Natural killer cell (primary cell): ENCODE measurements at regions not wholly inside any gene's neighbourhood (a gene's known extent, or its start where the extent isn't known, plus 50 kb on each side); places are given as distances from the start of the nearest gene placed in this dataset.
A peak's percentile ranks its signal among the peaks of the same experiment; 100 is the strongest.

ENCODE experiments used
- ATAC-seq, 3 donors: fragments of 150-1000 bp in 2 of 3; fragments of 200-7000 bp in 1 of 3; cut with Tn5 transposase; 1 replicate in 1 of 3; 2 replicates in 2 of 3; pipeline ENCODE4 v1.10.0; 2021; ENCODE audit warnings: mild to moderate bottlenecking in 2 of 3, moderate library complexity in 2 of 3
- DNase-seq, 2 donors: peaks; one replicate each; pipeline versions ENCODE4 v3.0.0 to v3.0.0-alpha.2; 2013 to 2021; ENCODE audit warnings: mixed read lengths in 1 of 2
- H3K27ac ChIP-seq: one replicate; pipeline ENCODE4 v1.5.1; 2013; ENCODE audit warnings: mild to moderate bottlenecking, low read length
- H3K27me3 ChIP-seq: one replicate; pipeline ENCODE4 v1.6.1; 2013; ENCODE audit warnings: low read length; ENCODE audit not compliant: control insufficient read depth, insufficient read depth
- H3K36me3 ChIP-seq: one replicate; pipeline ENCODE4 v1.6.1; 2013; ENCODE audit warnings: low read length; ENCODE audit not compliant: control insufficient read depth, insufficient read depth
- H3K4me1 ChIP-seq: one replicate; pipeline ENCODE4 v1.6.1; 2013; ENCODE audit warnings: low read length; ENCODE audit not compliant: control insufficient read depth, insufficient read depth
- H3K4me3 ChIP-seq: one replicate; pipeline ENCODE4 v1.5.1; 2013; ENCODE audit warnings: low read length
- H3K9me3 ChIP-seq: one replicate; pipeline ENCODE4 v1.6.1; 2013; ENCODE audit warnings: low read length; ENCODE audit not compliant: control insufficient read depth, insufficient read depth
- H3K27ac Mint-ChIP-seq, 2 donors: one replicate each; pipeline ENCODE4 v1.8.0; 2022; ENCODE audit warnings: mild to moderate bottlenecking in 2 of 2, mixed read lengths in 2 of 2, moderate library complexity in 1 of 2
- H3K27me3 Mint-ChIP-seq, 2 donors: one replicate each; pipeline ENCODE4 v1.8.0; 2022; ENCODE audit warnings: low read depth in 2 of 2, mixed read lengths in 2 of 2
- H3K36me3 Mint-ChIP-seq: one replicate; pipeline ENCODE4 v1.8.0; 2022; ENCODE audit warnings: mixed read lengths
- H3K4me1 Mint-ChIP-seq, 2 donors: one replicate each; pipeline ENCODE4 v1.8.0; 2022; ENCODE audit warnings: mixed read lengths in 2 of 2
- H3K4me3 Mint-ChIP-seq: one replicate; pipeline ENCODE4 v1.8.0; 2022; ENCODE audit warnings: mild to moderate bottlenecking, moderate library complexity, mixed read lengths
- H3K9me3 Mint-ChIP-seq, 2 donors: one replicate each; pipeline ENCODE4 v1.8.0; 2022; ENCODE audit warnings: mixed read lengths in 2 of 2
- WGBS: methylation state at CpG from one replicate; pipeline ENCODE4 v1.1.7; 2013; ENCODE audit warnings: missing lambda C conversion rate; ENCODE audit not compliant: insufficient coverage; 5-methylcytosine and 5-hydroxymethylcytosine counted together
- intact Hi-C: fragments of 100-400 bp; cut with micrococcal nuclease; formaldehyde crosslinking; loops from one replicate; pipeline ENCODE4 v1.14.2; 2022
- TF ChIP-seq, protein P1 (sequence below): fragments of 200-600 bp; IDR thresholded peaks from one replicate; pipeline ENCODE4 v1.8.0; 2022; ENCODE audit warnings: antibody characterized with exemption

DNA sequence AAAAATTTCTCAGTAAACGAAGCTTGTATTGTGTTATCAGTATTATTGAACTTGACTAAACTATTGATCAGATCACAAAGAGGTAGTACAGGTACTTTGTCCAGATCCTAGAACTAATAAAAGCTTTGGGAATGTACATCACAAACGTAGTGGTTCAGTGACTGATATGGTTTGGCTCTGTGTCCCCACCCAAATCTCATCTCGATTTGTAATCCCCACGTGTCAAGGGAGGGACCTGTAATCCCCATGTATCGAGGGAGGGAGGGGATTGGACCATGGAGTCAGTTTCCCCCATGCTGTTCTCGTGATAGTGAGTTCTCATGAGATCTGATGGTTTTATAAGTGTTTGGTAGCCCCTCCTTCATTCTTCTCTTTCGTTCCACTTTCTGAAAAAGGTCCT lies 100.9 kb downstream of the ARRDC3 start:
- H3K4me3 ChIP-seq, result no peak overlapping the region
- peak overlapping the region; percentile 14 for H3K4me3 Mint-ChIP-seq
- no peak for DNase-seq
- intact Hi-C loops, result loop anchor here (10.0 kb wide), 1 partner anchor 117 kb away; no protein-coding TSS in a partner anchor
- H3K27ac Mint-ChIP-seq, result peak overlapping the region; percentile 10 to 18
- no peaks in the 10 kb centered on the region for H3K36me3 Mint-ChIP-seq
- TF ChIP-seq, protein P1, sequence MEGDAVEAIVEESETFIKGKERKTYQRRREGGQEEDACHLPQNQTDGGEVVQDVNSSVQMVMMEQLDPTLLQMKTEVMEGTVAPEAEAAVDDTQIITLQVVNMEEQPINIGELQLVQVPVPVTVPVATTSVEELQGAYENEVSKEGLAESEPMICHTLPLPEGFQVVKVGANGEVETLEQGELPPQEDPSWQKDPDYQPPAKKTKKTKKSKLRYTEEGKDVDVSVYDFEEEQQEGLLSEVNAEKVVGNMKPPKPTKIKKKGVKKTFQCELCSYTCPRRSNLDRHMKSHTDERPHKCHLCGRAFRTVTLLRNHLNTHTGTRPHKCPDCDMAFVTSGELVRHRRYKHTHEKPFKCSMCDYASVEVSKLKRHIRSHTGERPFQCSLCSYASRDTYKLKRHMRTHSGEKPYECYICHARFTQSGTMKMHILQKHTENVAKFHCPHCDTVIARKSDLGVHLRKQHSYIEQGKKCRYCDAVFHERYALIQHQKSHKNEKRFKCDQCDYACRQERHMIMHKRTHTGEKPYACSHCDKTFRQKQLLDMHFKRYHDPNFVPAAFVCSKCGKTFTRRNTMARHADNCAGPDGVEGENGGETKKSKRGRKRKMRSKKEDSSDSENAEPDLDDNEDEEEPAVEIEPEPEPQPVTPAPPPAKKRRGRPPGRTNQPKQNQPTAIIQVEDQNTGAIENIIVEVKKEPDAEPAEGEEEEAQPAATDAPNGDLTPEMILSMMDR, result no peak
- no peaks in the 10 kb centered on the region for H3K9me3 ChIP-seq
- WGBS, result 95% methylated on average over 7 of the region's 7 CpGs
- H3K4me1 ChIP-seq, result peaks cover 16% of the 10 kb centered on the region
- H3K27me3 ChIP-seq, result peaks cover 2% of the 10 kb centered on the region
- no peaks in the 10 kb centered on the region for H3K27me3 Mint-ChIP-seq
- H3K36me3 ChIP-seq, result no peaks in the 10 kb centered on the region
- peaks cover 20 to 25% of the 10 kb centered on the region in 2 donors for H3K4me1 Mint-ChIP-seq
- H3K27ac ChIP-seq, result no peak overlapping the region
- ATAC-seq, result no peak
- no peaks in the 10 kb centered on the region for H3K9me3 Mint-ChIP-seq

GRCh38 chr5:91281401-91281800 lies 101.7 kb downstream of the ARRDC3 start:
- peak overlapping the region; percentile 95 for H3K27ac Mint-ChIP-seq
- Histone ChIP-seq H3K36me3 (no peaks in the 10 kb centered on the region), H3K27me3 (peaks cover 2% of the 10 kb centered on the region), H3K4me1 (peaks cover 16% of the 10 kb centered on the region), H3K4me3 (no peak overlapping the region), H3K9me3 (no peaks in the 10 kb centered on the region), H3K27ac (no peak overlapping the region)
- no peak for ATAC-seq
- WGBS, result 54% methylated on average over 4 of the region's 5 CpGs
- H3K27me3 Mint-ChIP-seq, result no peaks in the 10 kb centered on the region
- H3K4me1 Mint-ChIP-seq, result peaks cover 20 to 25% of the 10 kb centered on the region in 2 donors
- DNase-seq, result no peak
- H3K9me3 Mint-ChIP-seq, result no peaks in the 10 kb centered on the region
- H3K4me3 Mint-ChIP-seq, result peak overlapping the region; percentile 98
- no peaks in the 10 kb centered on the region for H3K36me3 Mint-ChIP-seq
- intact Hi-C loops, result loop anchor here (2.0 to 10.0 kb wide), 2 partner anchors 15 to 117 kb away; no protein-coding TSS in a partner anchor
- TF ChIP-seq, protein P1, result no peak

GRCh38 chr5:91280362-91281269 lies 102.5 kb downstream of the ARRDC3 start:
- WGBS, result 2% methylated on average over 48 of the region's 50 CpGs
- Mint-ChIP-seq H3K4me1 (peaks cover 20 to 25% of the 10 kb centered on the region in 2 donors), H3K9me3 (no peaks in the 10 kb centered on the region), H3K4me3 (peak overlapping the region; percentile 98), H3K27me3 (peaks cover 0 to 7% of the 10 kb centered on the region in 2 donors), H3K27ac (peak overlapping the region; percentile 95), H3K36me3 (no peaks in the 10 kb centered on the region)
- intact Hi-C loops, result loop anchor here (1.0 to 10.0 kb wide), 5 partner anchors 14 to 116 kb away; no protein-coding TSS in a partner anchor
- Histone ChIP-seq H3K4me1 (peaks cover 16% of the 10 kb centered on the region), H3K9me3 (no peaks in the 10 kb centered on the region), H3K4me3 (peak overlapping the region; percentile 57), H3K27me3 (peaks cover 2% of the 10 kb centered on the region), H3K36me3 (no peaks in the 10 kb centered on the region), H3K27ac (peak overlapping the region; percentile 52)
- peak; percentile 85 to 95 (median 92) for ATAC-seq
- TF ChIP-seq, protein P1, result no peak
- DNase-seq, result peak; percentile 89 to 94
